ENCODE measurements at regions not wholly inside any gene's neighbourhood (a gene's known extent, or its start where the extent isn't known, plus 50 kb on each side); places are given as distances from the start of the nearest gene placed in this dataset.

DNA sequence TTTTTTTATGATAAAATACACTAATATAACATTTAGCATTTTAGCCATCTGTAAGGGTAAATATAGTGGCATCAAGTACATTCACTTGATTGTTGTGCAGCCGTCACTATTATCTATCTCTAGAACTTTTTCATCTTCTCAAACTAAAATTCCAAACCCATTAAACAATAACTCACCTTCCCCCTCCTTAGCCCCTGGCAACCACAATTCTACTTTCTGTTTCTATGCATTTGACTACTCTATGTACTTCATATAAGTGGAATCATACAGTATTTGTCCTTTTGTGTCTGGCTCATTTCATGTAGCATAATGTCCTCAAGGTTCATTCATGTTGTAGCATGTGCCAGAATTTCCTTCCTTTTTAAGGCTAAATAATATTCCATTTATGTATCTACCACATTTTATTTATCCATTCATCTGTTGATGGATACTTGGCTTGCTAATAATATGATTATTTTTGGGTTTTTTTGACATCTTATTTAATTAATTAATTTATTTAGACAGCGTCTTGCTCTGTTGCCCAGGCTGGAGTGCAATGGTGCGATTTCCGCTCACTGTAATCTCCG lies 69.6 kb upstream of the MACF1 start:
- TF ChIP-seq, protein P1, sequence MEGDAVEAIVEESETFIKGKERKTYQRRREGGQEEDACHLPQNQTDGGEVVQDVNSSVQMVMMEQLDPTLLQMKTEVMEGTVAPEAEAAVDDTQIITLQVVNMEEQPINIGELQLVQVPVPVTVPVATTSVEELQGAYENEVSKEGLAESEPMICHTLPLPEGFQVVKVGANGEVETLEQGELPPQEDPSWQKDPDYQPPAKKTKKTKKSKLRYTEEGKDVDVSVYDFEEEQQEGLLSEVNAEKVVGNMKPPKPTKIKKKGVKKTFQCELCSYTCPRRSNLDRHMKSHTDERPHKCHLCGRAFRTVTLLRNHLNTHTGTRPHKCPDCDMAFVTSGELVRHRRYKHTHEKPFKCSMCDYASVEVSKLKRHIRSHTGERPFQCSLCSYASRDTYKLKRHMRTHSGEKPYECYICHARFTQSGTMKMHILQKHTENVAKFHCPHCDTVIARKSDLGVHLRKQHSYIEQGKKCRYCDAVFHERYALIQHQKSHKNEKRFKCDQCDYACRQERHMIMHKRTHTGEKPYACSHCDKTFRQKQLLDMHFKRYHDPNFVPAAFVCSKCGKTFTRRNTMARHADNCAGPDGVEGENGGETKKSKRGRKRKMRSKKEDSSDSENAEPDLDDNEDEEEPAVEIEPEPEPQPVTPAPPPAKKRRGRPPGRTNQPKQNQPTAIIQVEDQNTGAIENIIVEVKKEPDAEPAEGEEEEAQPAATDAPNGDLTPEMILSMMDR (IDR thresholded peaks at IDR 0.05; ENCODE audit: low read depth, low read length, missing control alignments): no peak
- no peak for DNase-seq (ENCODE audit: extremely low read depth, low read depth)
- H3K4me3 ChIP-seq (replicated peaks; ENCODE audit: low read depth, low read length): no peak overlapping the region

DNA sequence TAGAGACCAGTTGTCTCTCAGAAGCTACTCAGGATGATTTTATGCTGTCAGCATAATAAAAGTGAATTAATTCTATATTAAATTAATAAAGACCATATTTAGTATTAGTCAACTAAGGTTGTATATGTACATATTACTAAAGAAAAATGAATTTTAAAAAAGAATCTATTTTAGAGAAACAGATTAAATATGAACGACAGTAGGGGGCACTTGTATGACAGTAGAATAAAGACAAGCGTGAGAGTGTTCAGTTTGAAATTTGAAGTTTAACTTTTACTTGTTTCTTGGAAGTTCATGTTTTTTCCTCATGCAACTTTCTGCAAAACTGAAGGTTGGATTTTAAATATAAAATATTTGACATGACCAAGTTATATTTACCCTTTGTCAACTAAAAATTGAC lies 67.9 kb upstream of the MACF1 start:
- TF ChIP-seq, protein P1 (IDR thresholded peaks at IDR 0.05; ENCODE audit: low read depth, low read length, missing control alignments): no peak

DNA sequence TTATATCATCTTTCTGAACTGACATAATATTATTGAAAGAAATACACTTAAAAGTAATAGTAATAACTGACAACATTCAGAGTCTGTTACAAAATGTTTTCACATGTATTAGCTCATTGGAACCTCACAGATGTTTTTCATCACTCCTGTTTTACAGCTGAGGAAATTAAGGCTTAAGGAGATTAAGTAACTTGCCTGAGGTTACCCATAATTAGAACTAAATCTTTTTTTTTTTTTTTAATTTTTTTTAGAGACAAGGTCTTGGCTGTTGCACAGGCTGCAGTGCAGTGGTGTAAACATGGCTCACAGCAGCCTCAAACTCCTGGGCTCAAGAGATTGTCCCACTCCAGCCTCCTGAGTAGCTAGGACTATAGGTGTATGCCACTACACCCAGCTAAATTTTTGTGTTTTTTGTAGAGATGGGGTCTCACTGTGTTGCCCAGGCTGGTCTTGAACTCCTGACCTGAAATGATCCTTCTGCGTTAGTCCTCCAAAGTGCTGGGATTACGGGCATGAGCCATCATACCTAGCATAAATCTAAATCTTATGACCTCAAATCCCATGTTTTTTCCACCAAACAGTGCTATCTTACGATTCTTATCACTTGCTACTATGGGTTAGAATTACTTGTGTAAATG lies 64.7 kb upstream of the MACF1 start:
- no peak for DNase-seq (ENCODE audit: extremely low read depth, low read depth)
- TF ChIP-seq, protein P1 (IDR thresholded peaks at IDR 0.05; ENCODE audit: low read depth, low read length, missing control alignments): no peak
- no peak overlapping the region for H3K4me3 ChIP-seq (replicated peaks; ENCODE audit: low read depth, low read length)

More for the DNA sequence above, 67.9 kb upstream of the MACF1 start:
- H3K4me3 ChIP-seq (replicated peaks; ENCODE audit: low read depth, low read length): no peak overlapping the region
- DNase-seq (ENCODE audit: extremely low read depth, low read depth): no peak

DNA sequence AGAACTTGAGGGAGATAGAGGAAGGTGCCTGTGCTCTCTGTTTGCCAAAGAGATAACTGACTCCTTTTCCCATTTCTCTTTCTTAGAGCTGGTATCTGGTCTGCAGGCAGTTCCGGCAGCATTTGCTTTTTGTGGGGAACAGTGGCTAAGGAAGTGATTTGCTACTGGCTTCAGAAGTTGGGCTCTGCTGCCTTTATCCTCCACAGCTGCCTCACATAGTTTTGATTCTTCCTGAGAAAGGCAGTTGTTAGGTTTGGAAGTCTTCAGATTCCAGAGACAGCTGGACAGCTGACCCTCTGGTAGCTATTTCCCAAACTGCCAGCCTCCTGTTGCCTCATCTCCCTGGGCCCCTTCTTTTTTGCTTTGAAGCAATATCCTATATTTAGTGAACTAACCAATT lies 62.6 kb upstream of the MACF1 start:
- TF ChIP-seq, protein P1 (IDR thresholded peaks at IDR 0.05; ENCODE audit: low read depth, low read length, missing control alignments): no peak
- DNase-seq (ENCODE audit: extremely low read depth, low read depth): no peak
- H3K4me3 ChIP-seq (replicated peaks; ENCODE audit: low read depth, low read length): no peak overlapping the region

DNA sequence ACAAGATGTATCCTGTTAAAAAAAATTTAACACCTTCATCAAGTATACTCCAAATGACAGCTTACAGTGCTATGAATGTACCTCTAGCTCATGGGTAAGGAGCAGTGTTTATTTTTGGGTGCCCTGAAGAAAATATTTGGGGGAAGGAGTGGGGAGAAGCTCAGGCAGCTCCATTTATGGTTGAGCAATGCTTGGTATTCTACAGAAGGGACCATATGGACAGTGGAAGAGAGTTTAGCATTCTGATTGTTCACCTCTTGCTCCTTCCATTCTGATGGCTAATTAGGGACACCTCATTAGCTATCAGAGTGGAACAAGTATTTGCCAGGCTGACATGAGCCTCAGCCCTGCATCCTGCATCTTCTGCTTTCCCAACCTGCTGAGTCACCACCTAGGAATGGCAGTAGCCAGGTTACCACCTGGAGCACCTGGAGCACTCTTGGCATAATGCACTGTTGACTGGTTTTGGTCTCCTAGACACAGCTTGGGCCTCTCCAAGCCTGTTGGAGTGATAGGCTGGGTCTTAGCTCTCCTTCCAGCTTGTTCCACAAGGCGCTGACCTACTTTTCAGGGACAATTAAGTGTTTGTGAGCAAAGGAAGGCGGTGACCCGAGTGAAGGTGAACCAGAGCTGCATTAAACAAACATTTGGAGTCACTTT lies 62.0 kb upstream of the MACF1 start:
- no peak overlapping the region for H3K4me3 ChIP-seq (replicated peaks; ENCODE audit: low read depth, low read length)
- DNase-seq (ENCODE audit: extremely low read depth, low read depth): no peak
- TF ChIP-seq, protein P1 (IDR thresholded peaks at IDR 0.05; ENCODE audit: low read depth, low read length, missing control alignments): no peak

DNA sequence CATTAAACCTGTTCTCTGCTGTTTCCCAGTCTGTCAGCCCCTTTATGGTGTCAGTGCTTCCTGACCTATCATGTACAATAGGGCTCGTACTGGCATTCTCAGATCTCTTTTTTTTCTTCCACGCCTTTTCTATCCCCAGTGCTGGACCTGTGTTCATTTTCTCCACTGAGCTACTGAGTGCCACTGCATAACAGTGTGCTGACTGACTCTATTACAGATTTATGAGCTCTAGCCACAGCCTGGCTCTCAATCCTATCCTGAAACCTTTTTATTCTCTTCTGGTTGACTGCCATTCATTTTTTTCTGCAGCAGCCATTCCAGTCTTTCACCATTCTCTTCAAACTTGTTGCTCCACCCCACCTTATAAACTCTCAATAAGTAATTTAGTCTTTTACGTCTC lies 59.6 kb upstream of the MACF1 start:
- no peak for DNase-seq (ENCODE audit: extremely low read depth, low read depth)
- TF ChIP-seq, protein P1 (IDR thresholded peaks at IDR 0.05; ENCODE audit: low read depth, low read length, missing control alignments): no peak
- no peak overlapping the region for H3K4me3 ChIP-seq (replicated peaks; ENCODE audit: low read depth, low read length)

Measured in HFF-Myc (cell line).